ENCODE measurements at regions not wholly inside any gene's neighbourhood (a gene's known extent, or its start where the extent isn't known, plus 50 kb on each side); places are given as distances from the start of the nearest gene placed in this dataset.

- Histone ChIP-seq H3K4me1 (no peaks in the 10 kb centered on the region), H3K27ac (no peak overlapping the region), H3K27me3 (no peaks in the 10 kb centered on the region), H3K36me3 (no peaks in the 10 kb centered on the region), H3K9me3 (peaks cover 0 to 7% (median 0%) of the 10 kb centered on the region in 4 donors), H3K4me3 (no peak overlapping the region)
- DNase-seq = no peak
- 61 to 86% (median 77%) methylated on average over 2 of the region's 2 CpGs for WGBS, 5 donors
- intact Hi-C loops (cut with DNase I; ENCODE audit: low total_unique reads) = no loop called here
- TF ChIP-seq, protein P1, sequence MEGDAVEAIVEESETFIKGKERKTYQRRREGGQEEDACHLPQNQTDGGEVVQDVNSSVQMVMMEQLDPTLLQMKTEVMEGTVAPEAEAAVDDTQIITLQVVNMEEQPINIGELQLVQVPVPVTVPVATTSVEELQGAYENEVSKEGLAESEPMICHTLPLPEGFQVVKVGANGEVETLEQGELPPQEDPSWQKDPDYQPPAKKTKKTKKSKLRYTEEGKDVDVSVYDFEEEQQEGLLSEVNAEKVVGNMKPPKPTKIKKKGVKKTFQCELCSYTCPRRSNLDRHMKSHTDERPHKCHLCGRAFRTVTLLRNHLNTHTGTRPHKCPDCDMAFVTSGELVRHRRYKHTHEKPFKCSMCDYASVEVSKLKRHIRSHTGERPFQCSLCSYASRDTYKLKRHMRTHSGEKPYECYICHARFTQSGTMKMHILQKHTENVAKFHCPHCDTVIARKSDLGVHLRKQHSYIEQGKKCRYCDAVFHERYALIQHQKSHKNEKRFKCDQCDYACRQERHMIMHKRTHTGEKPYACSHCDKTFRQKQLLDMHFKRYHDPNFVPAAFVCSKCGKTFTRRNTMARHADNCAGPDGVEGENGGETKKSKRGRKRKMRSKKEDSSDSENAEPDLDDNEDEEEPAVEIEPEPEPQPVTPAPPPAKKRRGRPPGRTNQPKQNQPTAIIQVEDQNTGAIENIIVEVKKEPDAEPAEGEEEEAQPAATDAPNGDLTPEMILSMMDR (IDR thresholded peaks at IDR 0.05) = no peak
- TF ChIP-seq POLR2AphosphoS5 (IDR thresholded peaks at IDR 0.05) = no peak
- no peak for TF ChIP-seq POLR2A (IDR thresholded peaks at IDR 0.05)
- no peak for TF ChIP-seq EP300 (IDR thresholded peaks at IDR 0.05)
These were observed 711.7 kb upstream of the EDIL3 start for GRCh38 chr5:85096421-85096820.

GRCh38 chr5:85108471-85108870 is 723.8 kb upstream of the EDIL3 start:
- Histone ChIP-seq H3K27me3 (no peaks in the 10 kb centered on the region), H3K27ac (no peak overlapping the region), H3K4me1 (no peaks in the 10 kb centered on the region), H3K36me3 (no peaks in the 10 kb centered on the region), H3K4me3 (no peak overlapping the region), H3K9me3 (no peaks in the 10 kb centered on the region)
- DNase-seq = no peak
- intact Hi-C loops (cut with DNase I; ENCODE audit: low total_unique reads) = no loop called here
- TF ChIP-seq POLR2A (IDR thresholded peaks at IDR 0.05) = no peak
- no peak for TF ChIP-seq EP300 (IDR thresholded peaks at IDR 0.05)
- TF ChIP-seq, protein P1 (IDR thresholded peaks at IDR 0.05) = no peak
- no peak for TF ChIP-seq POLR2AphosphoS5 (IDR thresholded peaks at IDR 0.05)
- WGBS, 5 donors = 30 to 55% (median 47%) methylated on average over 1 of the region's 1 CpG

DNA sequence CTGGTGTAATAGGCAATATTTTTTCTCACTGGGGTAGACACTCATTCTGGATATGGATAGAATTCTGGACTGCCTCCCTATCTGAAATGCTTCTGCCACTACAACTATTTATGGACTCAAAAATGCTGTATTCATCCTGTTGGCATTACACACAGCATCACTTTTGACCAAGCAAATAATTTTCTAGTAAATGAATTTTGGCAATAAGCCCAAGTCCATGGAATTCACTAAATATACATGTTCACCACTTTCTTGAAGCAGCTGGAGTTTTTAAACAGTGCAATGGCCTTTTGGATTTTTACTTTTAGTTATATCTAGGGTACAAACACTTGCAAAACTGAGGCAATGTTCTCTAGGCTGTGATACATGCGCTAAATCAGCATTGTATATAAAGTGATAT is 724.9 kb upstream of the EDIL3 start:
- Histone ChIP-seq H3K4me3 (no peak overlapping the region), H3K36me3 (no peaks in the 10 kb centered on the region), H3K4me1 (no peaks in the 10 kb centered on the region), H3K9me3 (no peaks in the 10 kb centered on the region), H3K27ac (no peak overlapping the region), H3K27me3 (no peaks in the 10 kb centered on the region)
- intact Hi-C loops (cut with DNase I; ENCODE audit: low total_unique reads) = no loop called here
- WGBS, 5 donors = 76 to 92% (median 89%) methylated on average over 1 of the region's 1 CpG
- DNase-seq = no peak
- no peak for TF ChIP-seq POLR2A (IDR thresholded peaks at IDR 0.05)
- no peak for TF ChIP-seq POLR2AphosphoS5 (IDR thresholded peaks at IDR 0.05)
- no peak for TF ChIP-seq EP300 (IDR thresholded peaks at IDR 0.05)
- TF ChIP-seq, protein P1 (IDR thresholded peaks at IDR 0.05) = no peak

GRCh38 chr5:85132269-85132668 is 747.6 kb upstream of the EDIL3 start:
- H3K9me3 ChIP-seq = no peaks in the 10 kb centered on the region

More at GRCh38 chr5:85132269-85132668, 747.6 kb upstream of the EDIL3 start:
- intact Hi-C loops (cut with DNase I; ENCODE audit: low total_unique reads) = no loop called here
- WGBS, 5 donors = 61 to 83% (median 69%) methylated on average over 1 of the region's 1 CpG
- no peak for DNase-seq
- no peaks in the 10 kb centered on the region for H3K4me1 ChIP-seq
- no peak overlapping the region for H3K27ac ChIP-seq
- no peaks in the 10 kb centered on the region for H3K27me3 ChIP-seq
- TF ChIP-seq POLR2A (IDR thresholded peaks at IDR 0.05) (no peak), EP300 (IDR thresholded peaks at IDR 0.05) (no peak), POLR2AphosphoS5 (IDR thresholded peaks at IDR 0.05) (no peak)
- TF ChIP-seq, protein P1 (IDR thresholded peaks at IDR 0.05) = no peak
- no peak overlapping the region for H3K4me3 ChIP-seq
- no peaks in the 10 kb centered on the region for H3K36me3 ChIP-seq

All from stomach (tissue), 8 donors.